Activated T-helper 17 cell treated with anti-CD3 and anti-CD28 coated beads, Interleukin-2, amount 50 U/mL, for 72 hours (primary cell): ENCODE measurements at regions not wholly inside any gene's neighbourhood (a gene's known extent, or its start where the extent isn't known, plus 50 kb on each side); places are given as distances from the start of the nearest gene placed in this dataset.

Experiments used
- ATAC-seq: fragments of 150-1000 bp; cut with Tn5 transposase; replicated peaks from 2 replicates; pipeline ENCODE4 v1.10.0; 2021; ENCODE audit warnings: mild to moderate bottlenecking, moderate library complexity
- H3K27ac Mint-ChIP-seq: one replicate; pipeline ENCODE4 v1.8.0; 2022; ENCODE audit warnings: mixed read lengths
- H3K27me3 Mint-ChIP-seq: one replicate; pipeline ENCODE4 v1.8.0; 2022; ENCODE audit warnings: mixed read lengths
- H3K36me3 Mint-ChIP-seq: one replicate; pipeline ENCODE4 v1.8.0; 2022; ENCODE audit warnings: low read depth, mild to moderate bottlenecking, mixed read lengths
- H3K4me1 Mint-ChIP-seq: one replicate; pipeline ENCODE4 v1.8.0; 2022; ENCODE audit warnings: mixed read lengths
- H3K4me3 Mint-ChIP-seq: one replicate; pipeline ENCODE4 v1.8.0; 2022; ENCODE audit warnings: mild to moderate bottlenecking, mixed read lengths
- H3K9me3 Mint-ChIP-seq: one replicate; pipeline ENCODE4 v1.8.0; 2022; ENCODE audit warnings: mixed read lengths

GRCh38 chr11:70854901-70855556 lies 397.3 kb downstream of the SHANK2 start:
- H3K36me3 Mint-ChIP-seq, result no peaks in the 10 kb centered on the region
- H3K27ac Mint-ChIP-seq, result no peak overlapping the region
- H3K4me1 Mint-ChIP-seq, result no peaks in the 10 kb centered on the region
- H3K4me3 Mint-ChIP-seq, result no peak overlapping the region
- peaks cover 23% of the 10 kb centered on the region for H3K27me3 Mint-ChIP-seq
- peaks cover 8% of the 10 kb centered on the region for H3K9me3 Mint-ChIP-seq
- no peak for ATAC-seq

- ATAC-seq, result no peak
- peaks cover 22% of the 10 kb centered on the region for H3K27me3 Mint-ChIP-seq
- H3K4me3 Mint-ChIP-seq, result no peak overlapping the region
- H3K9me3 Mint-ChIP-seq, result peaks cover 7% of the 10 kb centered on the region
- H3K27ac Mint-ChIP-seq, result no peak overlapping the region
- no peaks in the 10 kb centered on the region for H3K36me3 Mint-ChIP-seq
- H3K4me1 Mint-ChIP-seq, result no peaks in the 10 kb centered on the region
Measured at GRCh38 chr11:70857894-70858293, 394.5 kb downstream of the SHANK2 start.

GRCh38 chr11:70859180-70859579 lies 393.2 kb downstream of the SHANK2 start:
- H3K4me1 Mint-ChIP-seq, result no peaks in the 10 kb centered on the region
- peaks cover 22% of the 10 kb centered on the region for H3K27me3 Mint-ChIP-seq
- H3K9me3 Mint-ChIP-seq, result peaks cover 7% of the 10 kb centered on the region
- H3K4me3 Mint-ChIP-seq, result no peak overlapping the region
- ATAC-seq, result no peak
- H3K27ac Mint-ChIP-seq, result no peak overlapping the region
- no peaks in the 10 kb centered on the region for H3K36me3 Mint-ChIP-seq

GRCh38 chr11:70860888-70861287 lies 391.5 kb downstream of the SHANK2 start:
- Mint-ChIP-seq H3K27me3 (peaks cover 18% of the 10 kb centered on the region), H3K27ac (no peak overlapping the region), H3K36me3 (no peaks in the 10 kb centered on the region), H3K4me1 (no peaks in the 10 kb centered on the region), H3K9me3 (peaks cover 7% of the 10 kb centered on the region), H3K4me3 (no peak overlapping the region)
- ATAC-seq, result no peak

GRCh38 chr11:70861559-70861958 lies 390.8 kb downstream of the SHANK2 start:
- peaks cover 13% of the 10 kb centered on the region for H3K27me3 Mint-ChIP-seq
- H3K9me3 Mint-ChIP-seq, result peaks cover 7% of the 10 kb centered on the region
- no peaks in the 10 kb centered on the region for H3K36me3 Mint-ChIP-seq
- no peak overlapping the region for H3K27ac Mint-ChIP-seq
- ATAC-seq, result no peak
- no peak overlapping the region for H3K4me3 Mint-ChIP-seq
- no peaks in the 10 kb centered on the region for H3K4me1 Mint-ChIP-seq

GRCh38 chr11:70862093-70862492 lies 390.3 kb downstream of the SHANK2 start:
- H3K36me3 Mint-ChIP-seq, result no peaks in the 10 kb centered on the region
- no peak overlapping the region for H3K27ac Mint-ChIP-seq
- H3K9me3 Mint-ChIP-seq, result peaks cover 7% of the 10 kb centered on the region
- ATAC-seq, result no peak
- no peaks in the 10 kb centered on the region for H3K4me1 Mint-ChIP-seq
- no peak overlapping the region for H3K4me3 Mint-ChIP-seq
- peaks cover 13% of the 10 kb centered on the region for H3K27me3 Mint-ChIP-seq

GRCh38 chr11:70863186-70863585 lies 389.2 kb downstream of the SHANK2 start:
- H3K27me3 Mint-ChIP-seq, result peaks cover 17% of the 10 kb centered on the region
- H3K4me1 Mint-ChIP-seq, result no peaks in the 10 kb centered on the region
- ATAC-seq, result no peak
- H3K4me3 Mint-ChIP-seq, result no peak overlapping the region
- H3K9me3 Mint-ChIP-seq, result peaks cover 7% of the 10 kb centered on the region
- H3K36me3 Mint-ChIP-seq, result no peaks in the 10 kb centered on the region
- H3K27ac Mint-ChIP-seq, result no peak overlapping the region

GRCh38 chr11:70863993-70864392 lies 388.4 kb downstream of the SHANK2 start:
- H3K36me3 Mint-ChIP-seq, result no peaks in the 10 kb centered on the region
- no peaks in the 10 kb centered on the region for H3K4me1 Mint-ChIP-seq
- peaks cover 3% of the 10 kb centered on the region for H3K9me3 Mint-ChIP-seq
- no peak for ATAC-seq
- no peak overlapping the region for H3K4me3 Mint-ChIP-seq
- H3K27me3 Mint-ChIP-seq, result peaks cover 12% of the 10 kb centered on the region
- no peak overlapping the region for H3K27ac Mint-ChIP-seq

- peaks cover 4% of the 10 kb centered on the region for H3K4me1 Mint-ChIP-seq
- no peaks in the 10 kb centered on the region for H3K9me3 Mint-ChIP-seq
- H3K36me3 Mint-ChIP-seq, result no peaks in the 10 kb centered on the region
- no peak overlapping the region for H3K27ac Mint-ChIP-seq
- no peak overlapping the region for H3K4me3 Mint-ChIP-seq
- H3K27me3 Mint-ChIP-seq, result peaks cover 15% of the 10 kb centered on the region
- no peak for ATAC-seq
Measured at GRCh38 chr11:70865356-70865755, 387.0 kb downstream of the SHANK2 start.

GRCh38 chr11:70866834-70867233 lies 385.5 kb downstream of the SHANK2 start:
- Mint-ChIP-seq H3K27ac (no peak overlapping the region), H3K9me3 (no peaks in the 10 kb centered on the region), H3K27me3 (peaks cover 16% of the 10 kb centered on the region), H3K4me3 (no peak overlapping the region), H3K36me3 (no peaks in the 10 kb centered on the region), H3K4me1 (peaks cover 4% of the 10 kb centered on the region)
- ATAC-seq, result no peak

GRCh38 chr11:70867281-70868047 lies 384.9 kb downstream of the SHANK2 start:
- Mint-ChIP-seq H3K4me3 (no peak overlapping the region), H3K36me3 (no peaks in the 10 kb centered on the region), H3K27me3 (peaks cover 15% of the 10 kb centered on the region), H3K4me1 (peaks cover 4% of the 10 kb centered on the region), H3K9me3 (no peaks in the 10 kb centered on the region), H3K27ac (no peak overlapping the region)
- no peak for ATAC-seq

GRCh38 chr11:70868341-70868885 lies 384.0 kb downstream of the SHANK2 start:
- H3K9me3 Mint-ChIP-seq, result no peaks in the 10 kb centered on the region

GRCh38 chr11:70869054-70869453 lies 383.3 kb downstream of the SHANK2 start:
- H3K27ac Mint-ChIP-seq, result no peak overlapping the region
- H3K36me3 Mint-ChIP-seq, result no peaks in the 10 kb centered on the region
- ATAC-seq, result no peak
- H3K27me3 Mint-ChIP-seq, result peaks cover 24% of the 10 kb centered on the region
- peaks cover 4% of the 10 kb centered on the region for H3K4me1 Mint-ChIP-seq
- H3K4me3 Mint-ChIP-seq, result no peak overlapping the region
- no peaks in the 10 kb centered on the region for H3K9me3 Mint-ChIP-seq

More at GRCh38 chr11:70868341-70868885, 384.0 kb downstream of the SHANK2 start:
- Mint-ChIP-seq H3K27me3 (peaks cover 20% of the 10 kb centered on the region), H3K4me3 (no peak overlapping the region), H3K36me3 (no peaks in the 10 kb centered on the region), H3K4me1 (peaks cover 4% of the 10 kb centered on the region), H3K27ac (no peak overlapping the region)
- ATAC-seq, result no peak

GRCh38 chr11:70871881-70872280 lies 380.5 kb downstream of the SHANK2 start:
- Mint-ChIP-seq H3K4me1 (peaks cover 4% of the 10 kb centered on the region), H3K27ac (no peak overlapping the region), H3K9me3 (no peaks in the 10 kb centered on the region), H3K4me3 (no peak overlapping the region), H3K36me3 (no peaks in the 10 kb centered on the region), H3K27me3 (peaks cover 26% of the 10 kb centered on the region)
- ATAC-seq, result no peak

GRCh38 chr11:70872299-70872698 lies 380.1 kb downstream of the SHANK2 start:
- Mint-ChIP-seq H3K9me3 (no peaks in the 10 kb centered on the region), H3K36me3 (no peaks in the 10 kb centered on the region), H3K27ac (no peak overlapping the region), H3K4me1 (peaks cover 4% of the 10 kb centered on the region), H3K27me3 (peaks cover 26% of the 10 kb centered on the region), H3K4me3 (no peak overlapping the region)
- no peak for ATAC-seq
